Calu3 (cell line): ENCODE measurements at regions not wholly inside any gene's neighbourhood (a gene's known extent, or its start where the extent isn't known, plus 50 kb on each side); places are given as distances from the start of the nearest gene placed in this dataset.
"Not testable (repeated sequence)": the region's sequence is repeated elsewhere in the genome, so short reads cannot be mapped to it uniquely, and the experiment has no call there.

Source experiments
- BruUV-seq: library from RNA; stranded (reverse); fragments of 400-500 nt; replicated peaks from 2 replicates; lab custom pipeline; 2021; lab: Mats Ljungman, UMichigan
- CTCF ChIA-PET: fragments of 300-600 bp; sonication (Branson Sonifier 250); formaldehyde crosslinking; loops from one replicate; lab custom pipeline; 2022; ENCODE audit warnings: antibody characterized with exemption; lab: Charles Lee
- DNase-seq: peaks from one replicate; pipeline ENCODE4 v3.0.0; 2022
- H3K27ac Mint-ChIP-seq: one replicate; pipeline ENCODE4 v1.8.0; 2022; ENCODE audit warnings: mixed read lengths; ENCODE audit not compliant: unreplicated experiment
- H3K27me3 Mint-ChIP-seq: one replicate; pipeline ENCODE4 v1.8.0; 2022; ENCODE audit warnings: mixed read lengths; ENCODE audit not compliant: unreplicated experiment
- H3K36me3 Mint-ChIP-seq: one replicate; pipeline ENCODE4 v1.8.0; 2022; ENCODE audit warnings: mild to moderate bottlenecking, moderate library complexity, mixed read lengths; ENCODE audit not compliant: insufficient read depth, unreplicated experiment
- H3K4me1 Mint-ChIP-seq: one replicate; pipeline ENCODE4 v1.8.0; 2022; ENCODE audit warnings: mild to moderate bottlenecking, low read depth, mixed read lengths; ENCODE audit not compliant: unreplicated experiment
- H3K4me3 Mint-ChIP-seq: one replicate; pipeline ENCODE4 v1.8.0; 2022; ENCODE audit warnings: mild to moderate bottlenecking, low read depth, moderate library complexity, mixed read lengths; ENCODE audit not compliant: unreplicated experiment
- H3K9me3 Mint-ChIP-seq: one replicate; pipeline ENCODE4 v1.8.0; 2022; ENCODE audit warnings: low read depth, mixed read lengths; ENCODE audit not compliant: unreplicated experiment
- CTCF ChIP-seq: fragments of 200-600 bp; IDR thresholded peaks from one replicate; pipeline ENCODE4 v1.8.0; 2022; ENCODE audit warnings: antibody characterized with exemption; ENCODE audit not compliant: unreplicated experiment
- intact Hi-C: fragments of 100-400 bp; cut with micrococcal nuclease; formaldehyde crosslinking; loops from one replicate; pipeline ENCODE4 v1.10.0; 2022; ENCODE audit not compliant: unreplicated experiment

- peak; percentile 98 for DNase-seq
- Mint-ChIP-seq H3K4me3 (peak overlapping the region; percentile 91), H3K36me3 (peaks cover 27% of the 10 kb centered on the region), H3K27ac (peak overlapping the region; percentile 79), H3K9me3 (peaks cover 6% of the 10 kb centered on the region), H3K4me1 (peaks cover 37% of the 10 kb centered on the region), H3K27me3 (no peaks in the 10 kb centered on the region)
- CTCF ChIA-PET: interaction anchor here (0.6 to 0.8 kb wide), 4 partner anchors 20 to 254 kb away, joined by 3 to 4 read pairs (median 3); no protein-coding TSS in a partner anchor
- BruUV-seq: TSS peak; percentile 46
- intact Hi-C loops: no loop called here
- TF ChIP-seq CTCF: peak; percentile 96
These were observed 880.5 kb upstream of the DEFB115 start for GRCh38 chr20:30376767-30377658.

GRCh38 chr20:30378317-30378716 is 879.1 kb upstream of the DEFB115 start:
- peaks cover 37% of the 10 kb centered on the region for H3K4me1 Mint-ChIP-seq
- BruUV-seq, DNase-seq, CTCF ChIA-PET, intact Hi-C loops, H3K9me3 Mint-ChIP-seq, H3K27me3 Mint-ChIP-seq: not testable (repeated sequence)
- peak overlapping the region; percentile 91 for H3K4me3 Mint-ChIP-seq
- H3K36me3 Mint-ChIP-seq: peaks cover 27% of the 10 kb centered on the region
- peak overlapping the region; percentile 79 for H3K27ac Mint-ChIP-seq

DNA sequence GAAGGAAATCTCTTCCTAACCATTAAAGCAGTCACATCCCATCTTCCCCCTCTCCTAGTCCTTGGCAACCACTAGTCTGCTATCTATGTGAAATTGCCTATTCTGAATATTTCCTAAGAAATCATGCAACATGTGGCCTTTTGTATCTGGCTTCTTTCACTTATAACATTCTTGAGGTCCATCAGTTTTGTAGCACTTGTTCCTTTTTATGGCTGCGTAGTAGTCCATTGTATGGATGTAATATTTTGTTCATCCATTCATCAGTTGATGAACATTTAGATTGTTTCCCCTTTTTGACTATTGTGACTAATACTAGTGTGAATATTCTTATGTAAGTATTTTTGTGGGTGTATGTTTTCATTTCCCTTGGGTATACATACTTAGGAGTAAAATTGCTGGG is 878.7 kb upstream of the DEFB115 start:
- H3K27ac Mint-ChIP-seq: peak overlapping the region; percentile 79
- CTCF ChIA-PET, intact Hi-C loops, H3K27me3 Mint-ChIP-seq, H3K9me3 Mint-ChIP-seq, DNase-seq, BruUV-seq: not testable (repeated sequence)
- peaks cover 37% of the 10 kb centered on the region for H3K4me1 Mint-ChIP-seq
- peaks cover 27% of the 10 kb centered on the region for H3K36me3 Mint-ChIP-seq
- H3K4me3 Mint-ChIP-seq: peak overlapping the region; percentile 91

GRCh38 chr20:30384841-30385240 is 872.6 kb upstream of the DEFB115 start:
- CTCF ChIA-PET, H3K27ac Mint-ChIP-seq, H3K9me3 Mint-ChIP-seq, H3K36me3 Mint-ChIP-seq, DNase-seq, BruUV-seq, H3K4me1 Mint-ChIP-seq, H3K27me3 Mint-ChIP-seq, H3K4me3 Mint-ChIP-seq, intact Hi-C loops: not testable (repeated sequence)

- CTCF ChIA-PET: not testable (repeated sequence)
These were observed 871.4 kb upstream of the DEFB115 start for GRCh38 chr20:30386099-30386498.

GRCh38 chr20:30387823-30388222 is 869.6 kb upstream of the DEFB115 start:
- CTCF ChIA-PET, BruUV-seq, DNase-seq, intact Hi-C loops, H3K4me3 Mint-ChIP-seq, H3K4me1 Mint-ChIP-seq, H3K27ac Mint-ChIP-seq, H3K36me3 Mint-ChIP-seq, H3K9me3 Mint-ChIP-seq, H3K27me3 Mint-ChIP-seq: not testable (repeated sequence)

More at GRCh38 chr20:30386099-30386498, 871.4 kb upstream of the DEFB115 start:
- H3K9me3 Mint-ChIP-seq, intact Hi-C loops, H3K36me3 Mint-ChIP-seq, DNase-seq, H3K4me3 Mint-ChIP-seq, H3K4me1 Mint-ChIP-seq, H3K27ac Mint-ChIP-seq, BruUV-seq, H3K27me3 Mint-ChIP-seq: not testable (repeated sequence)

GRCh38 chr20:30393523-30393922 is 863.9 kb upstream of the DEFB115 start:
- CTCF ChIA-PET, H3K27me3 Mint-ChIP-seq, H3K4me3 Mint-ChIP-seq, DNase-seq, BruUV-seq, H3K36me3 Mint-ChIP-seq, intact Hi-C loops, H3K27ac Mint-ChIP-seq, H3K9me3 Mint-ChIP-seq, H3K4me1 Mint-ChIP-seq: not testable (repeated sequence)

- H3K36me3 Mint-ChIP-seq, H3K27me3 Mint-ChIP-seq, CTCF ChIA-PET, BruUV-seq, H3K4me3 Mint-ChIP-seq, intact Hi-C loops, H3K9me3 Mint-ChIP-seq, DNase-seq, H3K27ac Mint-ChIP-seq, H3K4me1 Mint-ChIP-seq: not testable (repeated sequence)
These were observed 860.4 kb upstream of the DEFB115 start for GRCh38 chr20:30397111-30397510.

GRCh38 chr20:30405061-30405460 is 852.4 kb upstream of the DEFB115 start:
- intact Hi-C loops, H3K4me3 Mint-ChIP-seq, H3K4me1 Mint-ChIP-seq, BruUV-seq, H3K27ac Mint-ChIP-seq, H3K36me3 Mint-ChIP-seq, CTCF ChIA-PET, H3K27me3 Mint-ChIP-seq, DNase-seq, H3K9me3 Mint-ChIP-seq: not testable (repeated sequence)
